ENCODE measurements at regions not wholly inside any gene's neighbourhood (a gene's known extent, or its start where the extent isn't known, plus 50 kb on each side); places are given as distances from the start of the nearest gene placed in this dataset.

DNA sequence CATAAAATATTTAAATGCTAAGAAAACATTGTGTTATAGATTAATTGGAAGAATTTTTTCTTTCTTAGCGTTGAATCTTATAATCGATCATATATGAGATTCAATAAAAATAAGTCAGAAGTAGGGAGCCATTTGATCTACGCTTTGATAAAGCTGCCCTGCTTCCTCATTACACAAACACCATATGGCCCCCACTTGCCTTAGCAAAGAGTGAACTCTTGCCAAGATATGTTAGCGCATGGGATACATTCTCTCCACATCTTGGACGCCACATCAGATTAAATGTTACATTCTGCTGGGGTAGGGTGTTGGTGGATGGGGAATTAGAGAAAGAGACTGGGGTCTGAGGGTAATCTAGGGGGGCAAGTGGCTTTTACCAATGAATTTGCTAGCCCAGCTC, 207.7 kb upstream of the MID1 start:
- no peaks in the 10 kb centered on the region for H3K36me3 ChIP-seq (ENCODE audit: control insufficient read depth, insufficient read depth, low read length)
- no peaks in the 10 kb centered on the region for H3K4me1 ChIP-seq (ENCODE audit: control insufficient read depth, insufficient read depth, low read length)
- intact Hi-C loops (cut with micrococcal nuclease; ENCODE audit: unreplicated experiment) (no loop called here), in situ Hi-C loops (cut with HindIII; ENCODE audit: low pct_unique_long_range_greater_than_20kb, low sequenced_read_pairs) (no loop called here)
- POLR2A ChIA-PET, result no interaction called here
- BruUV-seq (replicated peaks), result no TSS peak
- no peaks in the 10 kb centered on the region for H3K9me3 ChIP-seq (ENCODE audit: control insufficient read depth, insufficient read depth, low read depth, low read length)
- no peak overlapping the region for H3K4me3 ChIP-seq (ENCODE audit: low read depth in 2 of 2, low read length in 2 of 2)
- ATAC-seq (no peak), DNase-seq (ENCODE audit: low read depth, low spot score) (no peak)
- CTCF ChIA-PET, result no interaction called here
- no peaks in the 10 kb centered on the region for H3K27me3 ChIP-seq (ENCODE audit: control insufficient read depth, insufficient read depth, low read length)
- no peak overlapping the region for H3K27ac ChIP-seq (ENCODE audit: low read length)
- TF ChIP-seq, protein P1, sequence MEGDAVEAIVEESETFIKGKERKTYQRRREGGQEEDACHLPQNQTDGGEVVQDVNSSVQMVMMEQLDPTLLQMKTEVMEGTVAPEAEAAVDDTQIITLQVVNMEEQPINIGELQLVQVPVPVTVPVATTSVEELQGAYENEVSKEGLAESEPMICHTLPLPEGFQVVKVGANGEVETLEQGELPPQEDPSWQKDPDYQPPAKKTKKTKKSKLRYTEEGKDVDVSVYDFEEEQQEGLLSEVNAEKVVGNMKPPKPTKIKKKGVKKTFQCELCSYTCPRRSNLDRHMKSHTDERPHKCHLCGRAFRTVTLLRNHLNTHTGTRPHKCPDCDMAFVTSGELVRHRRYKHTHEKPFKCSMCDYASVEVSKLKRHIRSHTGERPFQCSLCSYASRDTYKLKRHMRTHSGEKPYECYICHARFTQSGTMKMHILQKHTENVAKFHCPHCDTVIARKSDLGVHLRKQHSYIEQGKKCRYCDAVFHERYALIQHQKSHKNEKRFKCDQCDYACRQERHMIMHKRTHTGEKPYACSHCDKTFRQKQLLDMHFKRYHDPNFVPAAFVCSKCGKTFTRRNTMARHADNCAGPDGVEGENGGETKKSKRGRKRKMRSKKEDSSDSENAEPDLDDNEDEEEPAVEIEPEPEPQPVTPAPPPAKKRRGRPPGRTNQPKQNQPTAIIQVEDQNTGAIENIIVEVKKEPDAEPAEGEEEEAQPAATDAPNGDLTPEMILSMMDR (IDR thresholded peaks at IDR 0.05), result no peak
- TF ChIP-seq POLR2AphosphoS5 (IDR thresholded peaks at IDR 0.05; ENCODE audit: low read depth, low read length) (no peak), TCF7L2 (IDR thresholded peaks at IDR 0.05; ENCODE audit: low read depth, low read length) (no peak), SIN3A (IDR thresholded peaks at IDR 0.05; ENCODE audit: borderline replicate concordance, insufficient read depth, low read depth, low read length) (no peak)
- TF ChIP-seq, protein P2, sequence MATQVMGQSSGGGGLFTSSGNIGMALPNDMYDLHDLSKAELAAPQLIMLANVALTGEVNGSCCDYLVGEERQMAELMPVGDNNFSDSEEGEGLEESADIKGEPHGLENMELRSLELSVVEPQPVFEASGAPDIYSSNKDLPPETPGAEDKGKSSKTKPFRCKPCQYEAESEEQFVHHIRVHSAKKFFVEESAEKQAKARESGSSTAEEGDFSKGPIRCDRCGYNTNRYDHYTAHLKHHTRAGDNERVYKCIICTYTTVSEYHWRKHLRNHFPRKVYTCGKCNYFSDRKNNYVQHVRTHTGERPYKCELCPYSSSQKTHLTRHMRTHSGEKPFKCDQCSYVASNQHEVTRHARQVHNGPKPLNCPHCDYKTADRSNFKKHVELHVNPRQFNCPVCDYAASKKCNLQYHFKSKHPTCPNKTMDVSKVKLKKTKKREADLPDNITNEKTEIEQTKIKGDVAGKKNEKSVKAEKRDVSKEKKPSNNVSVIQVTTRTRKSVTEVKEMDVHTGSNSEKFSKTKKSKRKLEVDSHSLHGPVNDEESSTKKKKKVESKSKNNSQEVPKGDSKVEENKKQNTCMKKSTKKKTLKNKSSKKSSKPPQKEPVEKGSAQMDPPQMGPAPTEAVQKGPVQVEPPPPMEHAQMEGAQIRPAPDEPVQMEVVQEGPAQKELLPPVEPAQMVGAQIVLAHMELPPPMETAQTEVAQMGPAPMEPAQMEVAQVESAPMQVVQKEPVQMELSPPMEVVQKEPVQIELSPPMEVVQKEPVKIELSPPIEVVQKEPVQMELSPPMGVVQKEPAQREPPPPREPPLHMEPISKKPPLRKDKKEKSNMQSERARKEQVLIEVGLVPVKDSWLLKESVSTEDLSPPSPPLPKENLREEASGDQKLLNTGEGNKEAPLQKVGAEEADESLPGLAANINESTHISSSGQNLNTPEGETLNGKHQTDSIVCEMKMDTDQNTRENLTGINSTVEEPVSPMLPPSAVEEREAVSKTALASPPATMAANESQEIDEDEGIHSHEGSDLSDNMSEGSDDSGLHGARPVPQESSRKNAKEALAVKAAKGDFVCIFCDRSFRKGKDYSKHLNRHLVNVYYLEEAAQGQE (IDR thresholded peaks at IDR 0.05; ENCODE audit: insufficient read depth in 1 of 2, low read depth in 2 of 2, low read length in 1 of 2), result no peak

DNA sequence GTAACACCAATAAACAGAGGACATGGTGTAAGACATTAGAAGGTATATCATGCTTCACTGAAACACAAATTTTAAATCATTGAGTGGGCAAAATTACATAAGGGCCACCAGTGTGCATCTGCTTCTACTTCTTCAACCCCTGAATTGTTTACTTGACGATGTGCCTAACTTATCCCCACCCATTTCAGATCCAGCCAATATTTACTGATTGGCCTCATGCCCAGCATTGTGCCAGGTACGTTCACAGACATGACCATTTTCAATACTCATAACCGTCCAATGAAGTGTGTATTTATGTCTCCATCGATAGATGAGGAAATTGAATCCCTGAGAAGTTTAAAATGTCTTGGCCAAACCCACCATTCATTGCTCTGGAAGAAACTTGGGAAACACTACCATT, 208.3 kb upstream of the MID1 start:
- TF ChIP-seq, protein P1 (IDR thresholded peaks at IDR 0.05), result no peak
- TF ChIP-seq SIN3A (IDR thresholded peaks at IDR 0.05; ENCODE audit: borderline replicate concordance, insufficient read depth, low read depth, low read length), result no peak
- TF ChIP-seq POLR2AphosphoS5 (IDR thresholded peaks at IDR 0.05; ENCODE audit: low read depth, low read length), result no peak
- TF ChIP-seq, protein P2 (IDR thresholded peaks at IDR 0.05; ENCODE audit: insufficient read depth in 1 of 2, low read depth in 2 of 2, low read length in 1 of 2), result no peak
- TF ChIP-seq TCF7L2 (IDR thresholded peaks at IDR 0.05; ENCODE audit: low read depth, low read length), result no peak
- Histone ChIP-seq H3K9me3 (ENCODE audit: control insufficient read depth, insufficient read depth, low read depth, low read length) (no peaks in the 10 kb centered on the region), H3K27me3 (ENCODE audit: control insufficient read depth, insufficient read depth, low read length) (no peaks in the 10 kb centered on the region), H3K4me3 (ENCODE audit: low read depth in 2 of 2, low read length in 2 of 2) (no peak overlapping the region), H3K4me1 (ENCODE audit: control insufficient read depth, insufficient read depth, low read length) (no peaks in the 10 kb centered on the region), H3K36me3 (ENCODE audit: control insufficient read depth, insufficient read depth, low read length) (no peaks in the 10 kb centered on the region), H3K27ac (ENCODE audit: low read length) (no peak overlapping the region)
- no peak for ATAC-seq
- in situ Hi-C loops (cut with HindIII; ENCODE audit: low pct_unique_long_range_greater_than_20kb, low sequenced_read_pairs) (no loop called here), intact Hi-C loops (cut with micrococcal nuclease; ENCODE audit: unreplicated experiment) (no loop called here)
- no TSS peak for BruUV-seq (replicated peaks)
- DNase-seq (ENCODE audit: low read depth, low spot score), result no peak
- CTCF ChIA-PET, result no interaction called here
- POLR2A ChIA-PET, result no interaction called here

All from Panc1 (cell line).